Activated naive CD4-positive, alpha-beta T cell treated with anti-CD3 and anti-CD28 coated beads, Interleukin-2, amount 50 U/mL, for 72 hours (primary cell): ENCODE measurements at regions not wholly inside any gene's neighbourhood (a gene's known extent, or its start where the extent isn't known, plus 50 kb on each side); places are given as distances from the start of the nearest gene placed in this dataset.

Experiments used
- ATAC-seq, 2 donors: fragments of 150-1000 bp; cut with Tn5 transposase; 2 replicates each; pipeline ENCODE4 v1.10.0; 2021; ENCODE audit warnings: mild to moderate bottlenecking in 2 of 2, moderate library complexity in 2 of 2
- DNase-seq, 2 donors: peaks; one replicate each; pipeline ENCODE4 v3.0.0; 2021 to 2022; ENCODE audit warnings: low spot score in 2 of 2
- H3K27ac Mint-ChIP-seq, 2 donors: one replicate each; pipeline ENCODE4 v1.8.0; 2022; ENCODE audit warnings: mild to moderate bottlenecking in 2 of 2, mixed read lengths in 2 of 2
- H3K36me3 Mint-ChIP-seq, 2 donors: one replicate each; pipeline ENCODE4 v1.8.0; 2022; ENCODE audit warnings: mixed read lengths in 2 of 2
- H3K9me3 Mint-ChIP-seq, 2 donors: one replicate each; pipeline ENCODE4 v1.8.0; 2022; ENCODE audit warnings: mixed read lengths in 2 of 2

GRCh38 chr15:98203872-98204660 is 243.6 kb downstream of the ARRDC4 start:
- H3K9me3 Mint-ChIP-seq = no peaks in the 10 kb centered on the region
- H3K36me3 Mint-ChIP-seq = no peaks in the 10 kb centered on the region
- no peak for ATAC-seq
- H3K27ac Mint-ChIP-seq = no peak overlapping the region
- no peak for DNase-seq

GRCh38 chr15:98207928-98208327 is 247.4 kb downstream of the ARRDC4 start:
- DNase-seq (no peak), ATAC-seq (no peak)
- H3K9me3 Mint-ChIP-seq = no peaks in the 10 kb centered on the region
- H3K36me3 Mint-ChIP-seq = no peaks in the 10 kb centered on the region
- no peak overlapping the region for H3K27ac Mint-ChIP-seq

GRCh38 chr15:98213346-98213979 is 253.0 kb downstream of the ARRDC4 start:
- no peak overlapping the region for H3K27ac Mint-ChIP-seq
- no peaks in the 10 kb centered on the region for H3K36me3 Mint-ChIP-seq
- no peak for DNase-seq
- no peak for ATAC-seq
- no peaks in the 10 kb centered on the region for H3K9me3 Mint-ChIP-seq

- Mint-ChIP-seq H3K27ac (no peak overlapping the region), H3K9me3 (no peaks in the 10 kb centered on the region), H3K36me3 (no peaks in the 10 kb centered on the region)
- ATAC-seq (no peak), DNase-seq (no peak)
These were observed 255.7 kb downstream of the ARRDC4 start for GRCh38 chr15:98216166-98216565.

- H3K9me3 Mint-ChIP-seq = no peaks in the 10 kb centered on the region
- no peak for DNase-seq
- H3K36me3 Mint-ChIP-seq = no peaks in the 10 kb centered on the region
- no peak overlapping the region for H3K27ac Mint-ChIP-seq
- ATAC-seq = no peak
These were observed 256.9 kb downstream of the ARRDC4 start for GRCh38 chr15:98217356-98217755.

- Mint-ChIP-seq H3K9me3 (no peaks in the 10 kb centered on the region), H3K36me3 (no peaks in the 10 kb centered on the region), H3K27ac (no peak overlapping the region)
- DNase-seq (no peak), ATAC-seq (no peak)
These were observed 260.6 kb downstream of the ARRDC4 start for GRCh38 chr15:98221144-98221543.

GRCh38 chr15:98221577-98221976 is 261.1 kb downstream of the ARRDC4 start:
- DNase-seq = no peak

GRCh38 chr15:98226149-98226548 is 265.6 kb downstream of the ARRDC4 start:
- H3K27ac Mint-ChIP-seq = no peak overlapping the region
- no peak for DNase-seq
- H3K36me3 Mint-ChIP-seq = no peaks in the 10 kb centered on the region
- no peak for ATAC-seq
- H3K9me3 Mint-ChIP-seq = no peaks in the 10 kb centered on the region

More at GRCh38 chr15:98221577-98221976, 261.1 kb downstream of the ARRDC4 start:
- no peak for ATAC-seq
- Mint-ChIP-seq H3K27ac (no peak overlapping the region), H3K9me3 (no peaks in the 10 kb centered on the region), H3K36me3 (no peaks in the 10 kb centered on the region)

GRCh38 chr15:98226578-98226977 is 266.1 kb downstream of the ARRDC4 start:
- ATAC-seq = no peak
- Mint-ChIP-seq H3K27ac (no peak overlapping the region), H3K9me3 (no peaks in the 10 kb centered on the region), H3K36me3 (no peaks in the 10 kb centered on the region)
- no peak for DNase-seq

- peaks cover 3% of the 10 kb centered on the region in 2 donors for H3K9me3 Mint-ChIP-seq
- no peak for DNase-seq
- no peaks in the 10 kb centered on the region for H3K36me3 Mint-ChIP-seq
- ATAC-seq = no peak
- no peak overlapping the region for H3K27ac Mint-ChIP-seq
These were observed 268.3 kb downstream of the ARRDC4 start for GRCh38 chr15:98228846-98229245.

- ATAC-seq (no peak), DNase-seq (no peak)
- Mint-ChIP-seq H3K27ac (no peak overlapping the region), H3K36me3 (no peaks in the 10 kb centered on the region), H3K9me3 (peaks cover 3 to 4% of the 10 kb centered on the region in 2 donors)
These were observed 270.5 kb downstream of the ARRDC4 start for GRCh38 chr15:98230975-98231374.

GRCh38 chr15:98231696-98232440 is 271.4 kb downstream of the ARRDC4 start:
- DNase-seq (no peak), ATAC-seq (no peak)
- H3K9me3 Mint-ChIP-seq = peaks cover 3 to 4% of the 10 kb centered on the region in 2 donors
- no peaks in the 10 kb centered on the region for H3K36me3 Mint-ChIP-seq
- no peak overlapping the region for H3K27ac Mint-ChIP-seq

GRCh38 chr15:98232761-98233160 is 272.3 kb downstream of the ARRDC4 start:
- DNase-seq = no peak
- no peak for ATAC-seq
- Mint-ChIP-seq H3K36me3 (no peaks in the 10 kb centered on the region), H3K9me3 (peaks cover 3 to 4% of the 10 kb centered on the region in 2 donors), H3K27ac (no peak overlapping the region)

- Mint-ChIP-seq H3K9me3 (peaks cover 3 to 4% of the 10 kb centered on the region in 2 donors), H3K27ac (no peak overlapping the region), H3K36me3 (no peaks in the 10 kb centered on the region)
- ATAC-seq (no peak), DNase-seq (no peak)
These were observed 273.4 kb downstream of the ARRDC4 start for GRCh38 chr15:98233873-98234272.

- ATAC-seq (no peak), DNase-seq (no peak)
- H3K9me3 Mint-ChIP-seq = no peaks in the 10 kb centered on the region
- H3K36me3 Mint-ChIP-seq = no peaks in the 10 kb centered on the region
- H3K27ac Mint-ChIP-seq = no peak overlapping the region
These were observed 279.8 kb downstream of the ARRDC4 start for GRCh38 chr15:98240303-98240702.

GRCh38 chr15:98241032-98241554 is 280.6 kb downstream of the ARRDC4 start:
- Mint-ChIP-seq H3K27ac (no peak overlapping the region), H3K9me3 (no peaks in the 10 kb centered on the region), H3K36me3 (no peaks in the 10 kb centered on the region)
- ATAC-seq = no peak
- DNase-seq = no peak

GRCh38 chr15:98257290-98257689 is 296.8 kb downstream of the ARRDC4 start:
- Mint-ChIP-seq H3K27ac (no peak overlapping the region), H3K36me3 (peaks cover 0 to 8% of the 10 kb centered on the region in 2 donors), H3K9me3 (peaks cover 8 to 13% of the 10 kb centered on the region in 2 donors)
- ATAC-seq = no peak
- no peak for DNase-seq
